Astrocyte (in vitro differentiated cells and primary cell): ENCODE measurements at regions not wholly inside any gene's neighbourhood (a gene's known extent, or its start where the extent isn't known, plus 50 kb on each side); places are given as distances from the start of the nearest gene placed in this dataset.

Experiments used
- DNase-seq: peaks from one replicate; pipeline ENCODE4 v3.0.0-alpha.2; 2010; ENCODE audit warnings: low read depth
- FAIRE-seq: peaks from 2 replicates; lab custom pipeline; 2011; peaks lifted over from hg19 to GRCh38; lab: Jason Lieb, UNC
- H2AFZ ChIP-seq: 2 replicates; pipeline ENCODE4 v1.6.0; 2012; ENCODE audit warnings: low read depth, low read length, inconsistent platforms
- H3K27ac ChIP-seq: 2 replicates; pipeline ENCODE4 v1.5.1; 2011; ENCODE audit warnings: low read depth, low read length, inconsistent platforms
- H3K27me3 ChIP-seq: 2 replicates; pipeline ENCODE4 v1.6.0; 2011; ENCODE audit warnings: low read length, inconsistent platforms; ENCODE audit not compliant: insufficient read depth
- H3K36me3 ChIP-seq: 2 replicates; pipeline ENCODE4 v1.5.1; 2011; ENCODE audit warnings: low read length, inconsistent platforms; ENCODE audit not compliant: insufficient read depth
- H3K4me1 ChIP-seq: 2 replicates; pipeline ENCODE4 v1.5.1; 2011; ENCODE audit warnings: low read length, inconsistent platforms; ENCODE audit not compliant: insufficient read depth
- H3K4me2 ChIP-seq: 2 replicates; pipeline ENCODE4 v1.6.0; 2012; ENCODE audit warnings: low read length, inconsistent platforms
- H3K4me3 ChIP-seq: 2 replicates; pipeline ENCODE4 v1.5.1; 2011; ENCODE audit warnings: low read depth, mild to moderate bottlenecking, low read length, inconsistent platforms; ENCODE audit not compliant: insufficient read depth
- H3K79me2 ChIP-seq: 2 replicates; pipeline ENCODE4 v1.6.0; 2012; ENCODE audit warnings: mild to moderate bottlenecking, low read length, inconsistent platforms; ENCODE audit not compliant: insufficient read depth
- H3K9ac ChIP-seq: 2 replicates; pipeline ENCODE4 v1.6.0; 2012; ENCODE audit warnings: mild to moderate bottlenecking, low read length, inconsistent platforms
- H3K9me3 ChIP-seq: 2 replicates; pipeline ENCODE4 v1.5.1; 2012; ENCODE audit warnings: low read depth, mild to moderate bottlenecking, low read length, inconsistent platforms; ENCODE audit not compliant: insufficient read depth
- H4K20me1 ChIP-seq: 2 replicates; pipeline ENCODE4 v1.6.0; 2012; ENCODE audit warnings: low read length, inconsistent platforms; ENCODE audit not compliant: insufficient read depth
- H3K27ac Mint-ChIP-seq: one replicate; pipeline ENCODE4 v1.8.0; 2021; ENCODE audit warnings: mild to moderate bottlenecking, mixed read lengths; ENCODE audit not compliant: unreplicated experiment
- H3K27me3 Mint-ChIP-seq: one replicate; pipeline ENCODE4 v1.8.0; 2021; ENCODE audit warnings: low read depth, mixed read lengths; ENCODE audit not compliant: unreplicated experiment
- H3K36me3 Mint-ChIP-seq: one replicate; pipeline ENCODE4 v1.8.0; 2021; ENCODE audit warnings: low read depth, mixed read lengths; ENCODE audit not compliant: unreplicated experiment
- H3K4me1 Mint-ChIP-seq: one replicate; pipeline ENCODE4 v1.8.0; 2021; ENCODE audit warnings: low read depth, mixed read lengths; ENCODE audit not compliant: unreplicated experiment
- H3K4me3 Mint-ChIP-seq: one replicate; pipeline ENCODE4 v1.8.0; 2021; ENCODE audit warnings: mild to moderate bottlenecking, moderate library complexity, mixed read lengths; ENCODE audit not compliant: unreplicated experiment
- H3K9me3 Mint-ChIP-seq: one replicate; pipeline ENCODE4 v1.8.0; 2021; ENCODE audit warnings: mild to moderate bottlenecking, mixed read lengths; ENCODE audit not compliant: unreplicated experiment
- EZH2 ChIP-seq: IDR thresholded peaks from 2 replicates; pipeline ENCODE4 v1.6.1; 2012; ENCODE audit warnings: mild to moderate bottlenecking, low read length, inconsistent platforms; ENCODE audit not compliant: insufficient read depth
- TF ChIP-seq, protein P1 (sequence below): IDR thresholded peaks from 2 replicates; pipeline ENCODE4 v1.5.1; 2011; ENCODE audit warnings: low read depth, mild to moderate bottlenecking, inconsistent platforms, low read length, moderate library complexity; ENCODE audit not compliant: insufficient read depth

DNA sequence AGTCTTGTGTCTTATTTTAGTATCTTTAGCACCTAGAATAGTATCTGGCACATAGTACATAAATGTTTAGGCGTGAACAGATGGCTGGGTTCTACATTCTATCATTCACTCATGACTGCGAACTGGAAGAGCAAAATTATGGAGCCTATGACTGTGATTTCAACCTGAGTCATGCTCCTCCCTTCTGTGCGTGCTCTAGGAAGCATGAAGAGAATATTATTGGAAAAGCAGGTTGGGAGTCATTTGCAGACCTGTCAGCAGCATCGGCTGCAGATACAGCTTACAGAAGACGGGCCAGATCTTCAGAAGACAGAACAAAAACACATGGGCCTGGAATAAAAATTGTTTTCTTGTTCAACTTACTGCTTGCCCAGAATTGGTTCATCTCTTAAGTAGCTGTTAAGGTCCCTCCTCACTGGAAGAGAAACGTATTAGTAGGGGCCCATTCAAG, 344.0 kb upstream of the USP24 start:
- H2AFZ ChIP-seq = no peak overlapping the region

DNA sequence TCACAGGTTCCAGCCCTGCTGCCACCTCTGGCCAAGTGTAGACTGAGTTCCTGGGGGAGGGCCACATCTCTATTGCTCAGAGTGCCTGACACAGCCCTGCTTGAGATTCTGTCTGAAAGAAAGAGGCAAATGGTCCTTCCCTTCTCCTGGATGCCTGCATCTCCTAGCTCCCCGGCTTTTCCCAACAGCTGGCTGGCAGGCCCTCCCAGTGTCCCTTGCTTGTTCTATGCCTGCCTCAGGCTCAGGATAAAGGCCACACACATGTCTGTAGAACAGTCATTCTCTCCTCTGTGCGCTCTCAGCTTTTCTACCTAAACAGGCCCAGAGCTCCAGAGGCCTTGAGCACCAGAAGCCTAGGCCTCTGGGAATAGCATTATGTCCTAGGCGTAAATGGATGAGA, 343.4 kb upstream of the USP24 start:
- no peaks in the 10 kb centered on the region for H3K4me1 ChIP-seq
- no peaks in the 10 kb centered on the region for H3K4me1 Mint-ChIP-seq
- H3K27ac ChIP-seq = no peak overlapping the region
- no peak overlapping the region for H2AFZ ChIP-seq
- H3K4me3 ChIP-seq = no peak overlapping the region
- H3K9me3 ChIP-seq = no peaks in the 10 kb centered on the region
- H3K4me3 Mint-ChIP-seq = no peak overlapping the region
- no peaks in the 10 kb centered on the region for H3K27me3 ChIP-seq
- H3K4me2 ChIP-seq = no peak overlapping the region
- DNase-seq = no peak
- no peaks in the 10 kb centered on the region for H4K20me1 ChIP-seq
- no peaks in the 10 kb centered on the region for H3K9me3 Mint-ChIP-seq
- TF ChIP-seq, protein P1, sequence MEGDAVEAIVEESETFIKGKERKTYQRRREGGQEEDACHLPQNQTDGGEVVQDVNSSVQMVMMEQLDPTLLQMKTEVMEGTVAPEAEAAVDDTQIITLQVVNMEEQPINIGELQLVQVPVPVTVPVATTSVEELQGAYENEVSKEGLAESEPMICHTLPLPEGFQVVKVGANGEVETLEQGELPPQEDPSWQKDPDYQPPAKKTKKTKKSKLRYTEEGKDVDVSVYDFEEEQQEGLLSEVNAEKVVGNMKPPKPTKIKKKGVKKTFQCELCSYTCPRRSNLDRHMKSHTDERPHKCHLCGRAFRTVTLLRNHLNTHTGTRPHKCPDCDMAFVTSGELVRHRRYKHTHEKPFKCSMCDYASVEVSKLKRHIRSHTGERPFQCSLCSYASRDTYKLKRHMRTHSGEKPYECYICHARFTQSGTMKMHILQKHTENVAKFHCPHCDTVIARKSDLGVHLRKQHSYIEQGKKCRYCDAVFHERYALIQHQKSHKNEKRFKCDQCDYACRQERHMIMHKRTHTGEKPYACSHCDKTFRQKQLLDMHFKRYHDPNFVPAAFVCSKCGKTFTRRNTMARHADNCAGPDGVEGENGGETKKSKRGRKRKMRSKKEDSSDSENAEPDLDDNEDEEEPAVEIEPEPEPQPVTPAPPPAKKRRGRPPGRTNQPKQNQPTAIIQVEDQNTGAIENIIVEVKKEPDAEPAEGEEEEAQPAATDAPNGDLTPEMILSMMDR = no peak
- no peak for TF ChIP-seq EZH2
- H3K36me3 ChIP-seq = no peaks in the 10 kb centered on the region
- no peak overlapping the region for H3K27ac Mint-ChIP-seq
- no peak for FAIRE-seq
- H3K79me2 ChIP-seq = no peaks in the 10 kb centered on the region
- H3K27me3 Mint-ChIP-seq = peaks cover 6% of the 10 kb centered on the region
- no peak overlapping the region for H3K9ac ChIP-seq
- no peaks in the 10 kb centered on the region for H3K36me3 Mint-ChIP-seq

More for the DNA sequence above, 344.0 kb upstream of the USP24 start:
- DNase-seq = no peak
- no peaks in the 10 kb centered on the region for H3K4me1 Mint-ChIP-seq
- no peak overlapping the region for H3K4me2 ChIP-seq
- no peaks in the 10 kb centered on the region for H4K20me1 ChIP-seq
- H3K27me3 ChIP-seq = no peaks in the 10 kb centered on the region
- H3K27me3 Mint-ChIP-seq = peaks cover 6% of the 10 kb centered on the region
- no peak overlapping the region for H3K4me3 ChIP-seq
- no peak overlapping the region for H3K27ac ChIP-seq
- H3K9me3 ChIP-seq = no peaks in the 10 kb centered on the region
- TF ChIP-seq, protein P1 = no peak
- TF ChIP-seq EZH2 = no peak
- H3K9me3 Mint-ChIP-seq = no peaks in the 10 kb centered on the region
- no peaks in the 10 kb centered on the region for H3K36me3 ChIP-seq
- no peaks in the 10 kb centered on the region for H3K79me2 ChIP-seq
- H3K4me1 ChIP-seq = no peaks in the 10 kb centered on the region
- H3K4me3 Mint-ChIP-seq = no peak overlapping the region
- FAIRE-seq = no peak
- H3K27ac Mint-ChIP-seq = no peak overlapping the region
- no peaks in the 10 kb centered on the region for H3K36me3 Mint-ChIP-seq
- H3K9ac ChIP-seq = no peak overlapping the region

DNA sequence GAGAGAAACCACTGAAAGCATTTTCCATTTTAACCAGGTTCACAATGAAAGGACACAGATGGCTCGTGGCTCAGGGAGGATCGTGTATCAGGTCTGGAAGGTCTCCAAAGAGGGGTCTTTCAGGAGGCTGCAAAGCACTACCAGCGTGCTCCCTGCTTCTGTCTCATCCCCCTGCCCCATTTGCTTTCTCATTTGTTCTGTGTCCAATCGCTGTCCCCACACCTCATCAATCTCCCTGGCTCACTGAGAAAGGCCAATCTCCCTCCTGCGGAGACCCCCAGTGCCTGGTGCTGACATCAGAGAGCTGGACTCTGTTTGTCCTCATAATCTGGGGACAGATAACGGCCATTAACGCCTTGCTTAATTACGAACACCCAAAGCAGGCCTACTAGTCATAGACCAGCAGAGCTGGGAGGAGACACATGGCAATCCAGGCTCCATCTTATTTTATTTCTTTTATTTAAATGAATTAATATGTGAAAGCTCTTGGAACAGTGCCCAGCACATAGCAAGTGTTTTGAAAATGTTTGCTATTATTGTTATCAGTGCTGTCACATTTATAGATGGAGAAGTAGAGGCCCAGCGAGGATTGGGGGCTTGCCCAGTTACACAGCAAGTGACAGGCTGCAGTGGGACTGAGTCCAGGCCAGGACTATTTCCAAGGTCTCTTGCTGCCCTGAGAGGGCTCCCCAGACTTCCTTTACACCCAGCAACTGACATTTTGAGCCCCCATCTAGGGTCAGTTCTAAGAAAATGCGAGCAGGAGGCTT, 341.0 kb upstream of the USP24 start:
- H3K79me2 ChIP-seq = no peaks in the 10 kb centered on the region
- H3K27me3 ChIP-seq = no peaks in the 10 kb centered on the region
- FAIRE-seq (no peak), DNase-seq (no peak)
- H3K27ac ChIP-seq = no peak overlapping the region
- H2AFZ ChIP-seq = no peak overlapping the region
- TF ChIP-seq, protein P1 = no peak
- TF ChIP-seq EZH2 = no peak
- no peaks in the 10 kb centered on the region for H3K36me3 Mint-ChIP-seq
- H3K9me3 Mint-ChIP-seq = no peaks in the 10 kb centered on the region
- H3K9me3 ChIP-seq = no peaks in the 10 kb centered on the region
- H3K4me3 ChIP-seq = no peak overlapping the region
- H3K27ac Mint-ChIP-seq = no peak overlapping the region
- H4K20me1 ChIP-seq = no peaks in the 10 kb centered on the region
- H3K27me3 Mint-ChIP-seq = peaks cover 6% of the 10 kb centered on the region
- no peak overlapping the region for H3K9ac ChIP-seq
- no peak overlapping the region for H3K4me3 Mint-ChIP-seq
- no peaks in the 10 kb centered on the region for H3K4me1 Mint-ChIP-seq
- no peak overlapping the region for H3K4me2 ChIP-seq
- no peaks in the 10 kb centered on the region for H3K36me3 ChIP-seq
- no peaks in the 10 kb centered on the region for H3K4me1 ChIP-seq
